ENCODE measurements at regions not wholly inside any gene's neighbourhood (a gene's known extent, or its start where the extent isn't known, plus 50 kb on each side); places are given as distances from the start of the nearest gene placed in this dataset.

DNA sequence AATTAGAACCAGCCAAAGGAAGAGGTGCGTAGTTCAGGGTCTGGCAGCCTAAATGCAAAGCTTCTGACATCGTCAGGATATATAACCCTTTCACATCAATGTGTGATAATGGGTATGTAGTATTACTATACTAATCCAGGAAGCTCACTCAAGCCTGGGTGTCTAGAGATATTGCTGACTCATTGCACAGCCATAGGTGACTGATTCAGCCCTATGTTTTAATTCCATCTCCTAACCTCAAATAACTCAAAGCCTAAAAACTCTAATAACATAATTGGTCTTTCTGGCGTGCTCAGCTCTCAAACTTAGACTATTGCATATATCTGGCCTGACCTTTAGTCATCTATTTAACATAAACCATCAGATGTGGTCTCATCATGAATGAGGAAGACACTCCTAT is 658.4 kb downstream of the TBC1D32 start:
- no peak overlapping the region for H3K4me3 ChIP-seq
- H3K27ac ChIP-seq = no peak overlapping the region

- H3K27ac ChIP-seq = no peak overlapping the region
- no peak overlapping the region for H3K4me3 ChIP-seq
Measured at GRCh38 chr6:120671519-120671918, 662.8 kb downstream of the TBC1D32 start.

GRCh38 chr6:120652506-120652905 is 681.8 kb downstream of the TBC1D32 start:
- Histone ChIP-seq H3K4me3 (no peak overlapping the region), H3K27ac (no peak overlapping the region)

GRCh38 chr6:120648713-120649112 is 685.6 kb downstream of the TBC1D32 start:
- no peak overlapping the region for H3K27ac ChIP-seq
- no peak overlapping the region for H3K4me3 ChIP-seq

GRCh38 chr6:120646101-120646500 is 688.2 kb downstream of the TBC1D32 start:
- H3K4me3 ChIP-seq = no peak overlapping the region

DNA sequence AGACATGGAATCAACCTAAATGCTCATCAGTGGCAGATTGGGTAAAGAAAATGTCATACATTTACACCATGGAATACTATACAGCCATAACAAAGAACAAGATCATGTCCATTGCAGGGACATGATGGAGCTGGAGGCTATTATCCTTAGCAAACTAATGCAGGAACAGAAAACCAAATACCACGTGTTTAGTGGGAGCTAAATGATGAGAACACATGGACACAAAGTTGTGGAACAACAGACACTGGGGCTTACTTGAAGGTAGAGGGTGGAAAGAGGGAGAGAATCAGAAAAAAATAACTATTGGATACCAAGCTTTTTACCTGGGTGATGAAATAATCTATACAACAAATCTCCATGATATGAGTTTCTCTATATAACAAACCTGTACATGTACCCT is 701.3 kb downstream of the TBC1D32 start:
- no peak overlapping the region for H3K4me3 ChIP-seq
- H3K27ac ChIP-seq = no peak overlapping the region

More at GRCh38 chr6:120646101-120646500, 688.2 kb downstream of the TBC1D32 start:
- no peak overlapping the region for H3K27ac ChIP-seq

DNA sequence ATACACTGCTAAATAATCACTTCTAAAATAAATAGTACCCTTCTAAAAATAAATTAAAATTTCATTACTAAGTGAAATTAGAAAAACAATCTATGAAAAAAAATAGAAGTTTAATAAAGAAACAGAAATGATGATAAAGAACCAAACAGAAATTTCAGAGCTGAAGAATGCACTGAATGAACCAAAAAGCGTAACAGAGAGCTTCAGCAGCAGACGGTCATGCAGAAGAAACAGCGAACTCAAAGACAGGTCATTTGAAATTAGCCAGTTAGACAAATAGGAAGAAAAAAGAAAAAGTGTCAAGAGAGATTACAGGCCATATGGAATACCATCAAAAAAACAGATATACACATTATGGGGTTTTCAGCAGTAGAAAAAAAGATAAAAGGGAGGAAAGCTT is 706.7 kb downstream of the TBC1D32 start:
- Histone ChIP-seq H3K4me3 (no peak overlapping the region), H3K27ac (no peak overlapping the region)

- H3K27ac ChIP-seq = no peak overlapping the region
- H3K4me3 ChIP-seq = no peak overlapping the region
Measured at GRCh38 chr6:120622127-120622631, 712.1 kb downstream of the TBC1D32 start.

DNA sequence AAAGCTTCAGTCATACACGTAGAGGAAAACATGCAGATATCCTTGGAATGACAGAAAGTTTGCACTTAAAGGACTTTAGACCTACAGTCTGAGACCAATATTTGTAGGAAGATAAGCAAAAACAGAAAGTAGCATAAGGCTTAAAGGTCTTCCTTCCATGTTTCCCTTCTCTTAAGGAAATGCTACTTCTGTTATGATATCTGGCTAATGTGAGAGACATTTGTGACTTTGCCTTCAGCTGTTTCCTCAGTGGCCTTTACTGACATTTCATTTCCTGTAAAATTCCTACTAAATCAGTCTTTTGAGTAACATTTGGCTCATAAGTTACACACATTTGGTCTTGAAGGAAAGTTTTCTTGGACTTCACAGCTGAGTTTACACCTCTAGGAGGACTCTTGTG is 713.4 kb downstream of the TBC1D32 start:
- H3K4me3 ChIP-seq = no peak overlapping the region
- no peak overlapping the region for H3K27ac ChIP-seq

- H3K27ac ChIP-seq = no peak overlapping the region
Measured at GRCh38 chr6:120615238-120615637, 719.0 kb downstream of the TBC1D32 start.

GRCh38 chr6:120614723-120615122 is 719.6 kb downstream of the TBC1D32 start:
- no peak overlapping the region for H3K27ac ChIP-seq
- no peak overlapping the region for H3K4me3 ChIP-seq

More at GRCh38 chr6:120615238-120615637, 719.0 kb downstream of the TBC1D32 start:
- no peak overlapping the region for H3K4me3 ChIP-seq

GRCh38 chr6:120608826-120609225 is 725.5 kb downstream of the TBC1D32 start:
- H3K4me3 ChIP-seq = no peak overlapping the region
- H3K27ac ChIP-seq = peak overlapping the region in 1 of 21 experiments; percentile 26

DNA sequence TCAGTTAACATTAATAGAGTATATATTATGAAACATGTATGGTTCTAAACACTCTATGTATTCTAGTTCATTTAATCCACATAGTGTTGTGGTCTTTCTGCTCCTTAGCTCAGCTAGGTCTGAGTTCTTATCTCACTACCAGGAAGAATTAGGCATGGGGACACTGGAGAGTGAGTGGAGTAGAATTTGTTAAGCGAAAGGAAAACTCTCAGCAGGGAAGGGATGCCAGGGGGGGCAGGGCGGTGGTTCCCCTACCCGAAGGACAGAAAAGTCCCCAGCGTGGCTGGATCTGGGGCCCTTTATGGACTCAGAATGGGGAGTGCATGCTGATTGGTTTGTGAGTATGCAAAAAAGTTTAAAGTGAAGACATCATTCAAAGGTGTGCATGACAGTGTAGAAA is 727.5 kb downstream of the TBC1D32 start:
- Histone ChIP-seq H3K4me3 (no peak overlapping the region), H3K27ac (no peak overlapping the region)

GRCh38 chr6:120604510-120604909 is 729.8 kb downstream of the TBC1D32 start:
- H3K4me3 ChIP-seq = no peak overlapping the region

DNA sequence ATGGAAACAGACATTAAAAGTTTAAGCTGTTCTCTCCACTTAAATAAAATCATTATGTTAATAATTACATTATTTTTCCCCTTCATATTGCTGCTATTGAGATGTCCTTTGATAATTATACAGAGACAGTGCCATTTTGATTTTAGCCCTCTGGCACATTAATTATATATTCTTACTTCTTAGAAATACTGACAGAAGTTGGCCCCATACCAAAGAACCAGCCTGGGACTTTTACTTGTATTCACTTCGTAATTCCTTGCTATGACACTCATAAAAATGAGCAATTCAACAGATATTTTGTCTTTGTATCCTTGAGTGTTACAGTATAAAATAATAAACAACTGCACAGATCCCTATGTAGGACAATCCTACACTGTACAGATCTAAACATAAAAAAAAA is 743.7 kb downstream of the TBC1D32 start:
- Histone ChIP-seq H3K27ac (no peak overlapping the region), H3K4me3 (no peak overlapping the region)

More at GRCh38 chr6:120604510-120604909, 729.8 kb downstream of the TBC1D32 start:
- no peak overlapping the region for H3K27ac ChIP-seq

DNA sequence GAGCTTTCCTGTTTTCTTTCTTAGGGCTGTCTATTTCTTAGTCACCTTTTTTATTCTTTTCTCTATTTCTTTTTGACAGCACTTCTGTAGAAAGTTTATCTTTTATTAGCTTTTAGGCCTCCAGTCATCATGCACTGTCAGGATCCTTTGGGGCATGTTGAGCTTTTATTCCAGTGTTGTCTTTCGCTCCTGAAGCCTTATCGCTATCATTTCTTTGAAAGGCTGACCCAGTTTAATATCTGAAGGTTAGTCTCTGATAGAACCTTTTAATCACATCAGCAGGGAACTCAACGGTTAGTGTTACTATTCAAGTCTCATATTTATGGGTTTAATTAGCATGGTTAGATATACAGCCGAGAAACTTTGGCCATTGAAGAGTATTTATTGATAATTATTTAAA is 745.9 kb downstream of the TBC1D32 start:
- H3K27ac ChIP-seq = no peak overlapping the region
- no peak overlapping the region for H3K4me3 ChIP-seq

GRCh38 chr6:120587381-120587780 is 746.9 kb downstream of the TBC1D32 start:
- Histone ChIP-seq H3K27ac (no peak overlapping the region), H3K4me3 (no peak overlapping the region)

GRCh38 chr6:120584111-120584760 is 750.0 kb downstream of the TBC1D32 start:
- Histone ChIP-seq H3K27ac (no peak overlapping the region), H3K4me3 (no peak overlapping the region)

- Histone ChIP-seq H3K27ac (no peak overlapping the region), H3K4me3 (no peak overlapping the region)
Measured at GRCh38 chr6:120576061-120576460, 758.2 kb downstream of the TBC1D32 start.

DNA sequence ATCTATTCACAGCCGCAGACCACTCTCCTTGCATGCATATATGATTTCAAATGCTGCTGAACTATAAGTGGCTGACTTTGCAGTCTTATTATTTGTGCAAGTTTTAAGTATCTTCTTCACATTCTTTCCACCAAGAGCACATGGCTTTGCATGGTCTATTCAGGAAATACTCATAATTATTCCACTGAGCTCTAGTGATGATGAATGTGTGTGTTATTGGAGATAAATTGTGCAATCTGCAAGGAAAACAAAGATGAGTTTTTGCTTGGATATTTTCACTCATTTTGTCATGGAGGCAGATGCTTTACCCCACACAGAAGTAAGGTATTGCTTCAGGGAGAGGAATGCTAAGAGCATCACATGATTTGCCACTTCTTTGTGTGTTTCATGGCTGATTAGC is 764.6 kb downstream of the TBC1D32 start:
- Histone ChIP-seq H3K27ac (no peak overlapping the region), H3K4me3 (no peak overlapping the region)

GRCh38 chr6:120564779-120565178 is 769.5 kb downstream of the TBC1D32 start:
- H3K27ac ChIP-seq = no peak overlapping the region
- H3K4me3 ChIP-seq = no peak overlapping the region

DNA sequence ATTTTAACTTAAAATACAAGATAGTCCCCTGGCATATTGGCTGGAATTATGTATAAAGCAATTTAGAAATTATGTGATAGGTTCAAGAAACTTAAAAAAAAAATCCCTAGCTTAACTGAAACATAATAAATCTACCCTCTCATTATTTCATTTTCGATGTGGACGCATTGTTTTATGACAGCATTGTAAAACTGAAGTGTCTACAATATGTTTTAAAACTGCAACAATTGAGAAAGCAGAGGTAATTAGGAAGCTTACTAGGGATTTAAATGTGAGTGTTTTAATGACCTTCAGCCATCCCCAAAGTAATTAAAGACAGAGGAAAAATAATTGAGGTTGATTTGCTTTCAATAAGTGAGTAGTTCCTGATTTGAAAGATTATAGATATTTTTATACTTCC is 776.0 kb downstream of the TBC1D32 start:
- Histone ChIP-seq H3K27ac (no peak overlapping the region), H3K4me3 (no peak overlapping the region)
